H1 (cell line): ENCODE measurements at regions not wholly inside any gene's neighbourhood (a gene's known extent, or its start where the extent isn't known, plus 50 kb on each side); places are given as distances from the start of the nearest gene placed in this dataset.

Experiments used
- CTCF ChIA-PET: fragments of 300-600 bp; sonication (Branson Sonifier 250); formaldehyde crosslinking; loops from one replicate; lab custom pipeline; 2021; ENCODE audit not compliant: partially characterized antibody; lab: Charles Lee
- POLR2A ChIA-PET: fragments of 300-600 bp; sonication (Branson Sonifier 250); formaldehyde crosslinking; loops from one replicate; lab custom pipeline; 2021; ENCODE audit warnings: inconsistent platforms; ENCODE audit not compliant: partially characterized antibody; lab: Charles Lee
- DNase-seq, 2 experiments: peaks; one replicate each; pipeline versions ENCODE4 v3.0.0 to v3.0.0-alpha.2; 2010 to 2022; ENCODE audit warnings: low spot score in 2 of 2, low read depth in 1 of 2, mixed read lengths in 1 of 2
- FAIRE-seq: peaks from 2 replicates; lab custom pipeline; 2011; peaks lifted over from hg19 to GRCh38; lab: Jason Lieb, UNC
- H2AFZ ChIP-seq: 2 replicates; pipeline ENCODE4 v1.8.1; 2012; ENCODE audit warnings: low read length, inconsistent platforms
- H2AK5ac ChIP-seq: 2 replicates; pipeline ENCODE4 v1.6.1; 2013; ENCODE audit warnings: low read depth, low read length
- H2BK120ac ChIP-seq: replicated peaks from 2 replicates; pipeline ENCODE3; 2013; ENCODE audit warnings: low read depth, low read length, inconsistent platforms
- H2BK12ac ChIP-seq: 2 replicates; pipeline ENCODE4 v1.6.1; 2013; ENCODE audit warnings: low read depth, low read length
- H2BK15ac ChIP-seq: 2 replicates; pipeline ENCODE4 v1.6.1; 2013; ENCODE audit warnings: low read length
- H2BK20ac ChIP-seq: 2 replicates; pipeline ENCODE4 v1.6.1; 2013; ENCODE audit warnings: low read length
- H2BK5ac ChIP-seq: 2 replicates; pipeline ENCODE4 v1.6.1; 2013; ENCODE audit warnings: low read depth, low read length
- H3K14ac ChIP-seq: 2 replicates; pipeline ENCODE4 v1.6.1; 2013; ENCODE audit warnings: inconsistent platforms; ENCODE audit not compliant: insufficient read length
- H3K18ac ChIP-seq: 2 replicates; pipeline ENCODE4 v1.6.1; 2013; ENCODE audit warnings: low read length; ENCODE audit errors: extremely low read depth
- H3K23ac ChIP-seq: 2 replicates; pipeline ENCODE4 v1.6.1; 2013; ENCODE audit warnings: inconsistent platforms; ENCODE audit not compliant: insufficient read length
- H3K23me2 ChIP-seq: 2 replicates; pipeline ENCODE4 v1.6.1; 2013; ENCODE audit warnings: low read depth, low read length
- H3K27ac ChIP-seq: 2 replicates; pipeline ENCODE4 v1.6.1; 2011; ENCODE audit warnings: low read depth, low read length, inconsistent platforms
- H3K27me3 ChIP-seq, 4 experiments: replicated peaks in 1 of 4; 1 replicate in 1 of 4; 2 replicates in 3 of 4; pipeline versions ENCODE4 v1.6.1 to v1.8.1; 2011 to 2013; ENCODE audit warnings: low read length in 3 of 4, mild to moderate bottlenecking in 3 of 4, inconsistent platforms in 2 of 4, mixed read lengths in 2 of 4, moderate library complexity in 1 of 4; ENCODE audit not compliant: control insufficient read depth in 3 of 4, insufficient read depth in 3 of 4; ENCODE audit errors: extremely low read depth in 1 of 4
- H3K36me3 ChIP-seq, 4 experiments: 2 replicates each; pipeline versions ENCODE4 v1.6.1 to v1.8.1; 2011 to 2013; ENCODE audit warnings: mild to moderate bottlenecking in 4 of 4, low read length in 3 of 4, moderate library complexity in 2 of 4, control low read depth in 1 of 4, inconsistent platforms in 1 of 4; ENCODE audit not compliant: insufficient read depth in 4 of 4, control insufficient read depth in 2 of 4
- H3K4ac ChIP-seq: replicated peaks from 2 replicates; pipeline ENCODE3; 2013; ENCODE audit warnings: low read length, low read depth, mixed read lengths, inconsistent platforms; ENCODE audit not compliant: insufficient read length
- H3K4me1 ChIP-seq, 4 experiments: replicated peaks in 1 of 4; 1 replicate in 1 of 4; 2 replicates in 3 of 4; pipeline versions ENCODE4 v1.6.1 to v1.8.1; 2011 to 2013; ENCODE audit warnings: low read length in 3 of 4, inconsistent platforms in 2 of 4, mixed read lengths in 1 of 4; ENCODE audit not compliant: insufficient read depth in 4 of 4, control insufficient read depth in 3 of 4
- H3K4me2 ChIP-seq, 2 experiments: 2 replicates each; pipeline versions ENCODE4 v1.6.1 to v1.8.1; 2011 to 2013; ENCODE audit warnings: low read depth in 2 of 2, low read length in 2 of 2, control low read depth in 1 of 2, inconsistent platforms in 1 of 2, mild to moderate bottlenecking in 1 of 2; ENCODE audit not compliant: insufficient read depth in 1 of 2
- H3K4me3 ChIP-seq, 4 experiments: fragments of 200-600, 300-600 bp in 1 of 4; sonication (generic), shearing (Covaris generic), sonication (Bioruptor Twin) in 1 of 4; 2 replicates each; pipeline versions ENCODE4 v1.5.1 to v1.8.1; 2011 to 2016; ENCODE audit warnings: low read length in 4 of 4, low read depth in 3 of 4, control low read depth in 2 of 4, inconsistent platforms in 2 of 4, mild to moderate bottlenecking in 2 of 4, mixed read lengths in 1 of 4, moderate library complexity in 1 of 4; ENCODE audit not compliant: insufficient read depth in 2 of 4; ENCODE audit errors: extremely low read depth in 1 of 4
- H3K56ac ChIP-seq: replicated peaks from 2 replicates; pipeline ENCODE3; 2013; ENCODE audit warnings: low read depth, mild to moderate bottlenecking, mixed read lengths, low read length, inconsistent platforms; ENCODE audit not compliant: insufficient read length
- H3K79me1 ChIP-seq: 2 replicates; pipeline ENCODE4 v1.6.1; 2013; ENCODE audit warnings: low read depth, low read length, control low read depth
- H3K79me2 ChIP-seq, 2 experiments: 2 replicates each; pipeline versions ENCODE4 v1.6.1 to v1.8.1; 2012 to 2013; ENCODE audit warnings: low read length in 2 of 2, mild to moderate bottlenecking in 2 of 2, inconsistent platforms in 1 of 2; ENCODE audit not compliant: insufficient read depth in 2 of 2, control insufficient read depth in 1 of 2
- H3K9ac ChIP-seq, 4 experiments: replicated peaks in 1 of 4; 1 replicate in 1 of 4; 2 replicates in 3 of 4; pipeline versions ENCODE4 v1.6.1 to v1.8.1; 2011 to 2013; ENCODE audit warnings: low read depth in 3 of 4, low read length in 3 of 4, control low read depth in 2 of 4, mild to moderate bottlenecking in 2 of 4, moderate library complexity in 2 of 4, inconsistent platforms in 1 of 4; ENCODE audit errors: extremely low read depth in 1 of 4
- H3K9me3 ChIP-seq, 2 experiments: 2 replicates each; pipeline versions ENCODE4 v1.6.1 to v1.8.1; 2012 to 2013; ENCODE audit warnings: mild to moderate bottlenecking in 2 of 2, moderate library complexity in 2 of 2, control low read depth in 1 of 2, inconsistent platforms in 1 of 2, low read depth in 1 of 2, low read length in 1 of 2, mixed read lengths in 1 of 2; ENCODE audit not compliant: insufficient read depth in 2 of 2
- H4K20me1 ChIP-seq, 2 experiments: replicated peaks in 1 of 2; 2 replicates each; pipeline versions ENCODE3 to v1.8.1; 2011 to 2013; ENCODE audit warnings: inconsistent platforms in 2 of 2, low read length in 2 of 2, mild to moderate bottlenecking in 1 of 2; ENCODE audit not compliant: insufficient read depth in 2 of 2, control insufficient read depth in 1 of 2
- H4K5ac ChIP-seq: 2 replicates; pipeline ENCODE4 v1.6.1; 2013; ENCODE audit warnings: low read length, low read depth, mixed read lengths, inconsistent platforms; ENCODE audit not compliant: insufficient read length
- H4K8ac ChIP-seq: 2 replicates; pipeline ENCODE4 v1.8.0; 2013; ENCODE audit warnings: mild to moderate bottlenecking, moderate library complexity, low read length, inconsistent platforms; ENCODE audit not compliant: insufficient read depth; ENCODE audit errors: extremely low read depth
- H4K91ac ChIP-seq: replicated peaks from 2 replicates; pipeline ENCODE3; 2013; ENCODE audit warnings: low read length, mixed read lengths, inconsistent platforms; ENCODE audit not compliant: insufficient read length
- POLR2A ChIP-seq, 2 experiments: IDR thresholded peaks; 1 replicate in 1 of 2; 2 replicates in 1 of 2; pipeline ENCODE4 v1.6.1; 2011; ENCODE audit warnings: low read depth in 2 of 2, low read length in 2 of 2, mild to moderate bottlenecking in 2 of 2; ENCODE audit errors: control extremely low read depth in 1 of 2
- RAD21 ChIP-seq, 2 experiments: IDR thresholded peaks in 1 of 2; conservative IDR thresholded peaks in 1 of 2; 2 replicates each; pipeline ENCODE4 v1.6.1; 2011; ENCODE audit warnings: low read depth in 2 of 2, low read length in 2 of 2, improper control_type of control experiment in 1 of 2, inconsistent platforms in 1 of 2, mild to moderate bottlenecking in 1 of 2, moderate library complexity in 1 of 2
- RBBP5 ChIP-seq: IDR thresholded peaks from 2 replicates; pipeline ENCODE4 v1.7.1; 2012; ENCODE audit warnings: low read depth, mild to moderate bottlenecking, inconsistent platforms, low read length, moderate library complexity, borderline replicate concordance
- SIX5 ChIP-seq: IDR thresholded peaks from 2 replicates; pipeline ENCODE4 v1.6.1; 2011; ENCODE audit warnings: mild to moderate bottlenecking, low read depth, low read length
- SUZ12 ChIP-seq: fragments of 200-600 bp; sonication (generic); IDR thresholded peaks from 2 replicates; pipeline ENCODE4 v1.6.1; 2012; ENCODE audit warnings: mild to moderate bottlenecking, inconsistent platforms, low read length, moderate library complexity, mixed read lengths
- TAF1 ChIP-seq: IDR thresholded peaks from 2 replicates; pipeline ENCODE4 v1.6.1; 2011; ENCODE audit warnings: mild to moderate bottlenecking, low read depth, low read length
- WGBS, 2 experiments: shearing (Covaris generic) in 1 of 2; methylation state at CpG; one replicate each; pipeline versions ENCODE4 v1.1.6 to v1.1.7; 2013 to 2015; ENCODE audit warnings: low lambda C conversion rate in 2 of 2, mixed read lengths in 2 of 2, inconsistent platforms in 1 of 2, low coverage in 1 of 2, missing lambda C conversion rate in 1 of 2; ENCODE audit not compliant: insufficient replicate concordance in 2 of 2, insufficient coverage in 1 of 2, insufficient read length in 1 of 2; ENCODE audit errors: extremely low coverage in 1 of 2, missing lambda C conversion rate in 1 of 2; 5-methylcytosine and 5-hydroxymethylcytosine counted together

DNA sequence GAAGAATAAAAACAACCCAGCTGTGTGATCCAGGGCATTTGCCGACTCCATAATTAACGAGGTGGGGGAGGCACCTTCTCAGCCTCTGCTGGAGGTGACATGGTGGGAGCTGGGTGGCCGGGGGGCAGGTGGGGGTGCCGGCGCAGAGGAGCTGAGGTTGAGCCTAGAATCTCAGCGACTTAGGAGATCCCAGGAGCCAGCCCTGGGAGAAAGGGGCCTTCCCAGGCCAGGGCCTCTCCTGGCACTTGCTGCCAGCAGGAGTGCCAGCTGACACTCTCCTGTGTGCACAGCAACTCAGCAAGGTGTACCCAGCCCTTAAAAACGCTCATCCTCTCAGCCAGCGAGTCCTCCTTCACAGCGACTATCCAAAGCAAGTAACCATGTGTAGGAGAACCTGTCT, 62.8 kb upstream of the FCN1 start:
- H3K9ac ChIP-seq: no peak overlapping the region
- WGBS, 2 experiments: 94% methylated on average over 9 of the region's 9 CpGs; no CpG with 5 or more reads in 1 of the 2 experiments
- H3K79me1 ChIP-seq: no peaks in the 10 kb centered on the region
- H4K8ac ChIP-seq: no peak overlapping the region
- H2AK5ac ChIP-seq: peak overlapping the region; percentile 96; the same call in 1 of the 2 replicates
- H3K23me2 ChIP-seq: no peaks in the 10 kb centered on the region; the same call in 1 of the 2 replicates
- ChIA-PET CTCF (interaction anchor here (1.0 to 1.3 kb wide), 4 partner anchors 19 to 198 kb away, joined by 3 to 5 read pairs (median 4); no protein-coding TSS in a partner anchor), POLR2A (no interaction called here)
- H3K23ac ChIP-seq: no peak overlapping the region
- H3K18ac ChIP-seq: no peak overlapping the region
- no peaks in the 10 kb centered on the region for H3K79me2 ChIP-seq
- no peak overlapping the region for H3K27ac ChIP-seq
- FAIRE-seq: no peak
- H3K4ac ChIP-seq: no peak overlapping the region
- peaks cover 0 to 12% (median 8%) of the 10 kb centered on the region in 4 experiments; a peak in 6 of 7 replicates for H3K4me1 ChIP-seq
- no peak overlapping the region for H3K4me2 ChIP-seq
- H4K20me1 ChIP-seq: no peaks in the 10 kb centered on the region
- no peak overlapping the region for H2BK15ac ChIP-seq
- H2BK20ac ChIP-seq: peak overlapping the region; percentile 80; the same call in 1 of the 2 replicates
- no peak overlapping the region for H3K56ac ChIP-seq
- H3K9me3 ChIP-seq: no peaks in the 10 kb centered on the region
- DNase-seq: no peak
- no peak overlapping the region for H4K91ac ChIP-seq
- H2BK5ac ChIP-seq: no peak overlapping the region
- peak overlapping the region; percentile 68; the same call in 1 of the 2 replicates for H2BK12ac ChIP-seq
- no peak overlapping the region for H3K14ac ChIP-seq
- H3K36me3 ChIP-seq: no peaks in the 10 kb centered on the region
- no peaks in the 10 kb centered on the region for H3K27me3 ChIP-seq
- H2BK120ac ChIP-seq: no peak overlapping the region
- no peak overlapping the region for H4K5ac ChIP-seq
- no peak overlapping the region for H2AFZ ChIP-seq
- H3K4me3 ChIP-seq: no peak overlapping the region
- TF ChIP-seq RAD21 (IDR thresholded peaks at IDR 0.05 in 1 of 2, conservative IDR thresholded peaks at IDR 0.05 in 1 of 2; ENCODE audit: low read depth in 2 of 2, low read length in 2 of 2): no peak
- TF ChIP-seq TAF1: no peak
- no peak for TF ChIP-seq POLR2A (IDR thresholded peaks at IDR 0.05; ENCODE audit: control extremely low read depth in 1 of 2, low read depth in 2 of 2, low read length in 2 of 2)
- no peak for TF ChIP-seq RBBP5
- no peak for TF ChIP-seq SUZ12
- TF ChIP-seq SIX5: no peak
